Left ventricle myocardium inferior (tissue), 1 donor: ENCODE measurements at regions not wholly inside any gene's neighbourhood (a gene's known extent, or its start where the extent isn't known, plus 50 kb on each side); places are given as distances from the start of the nearest gene placed in this dataset.

ENCODE experiments used
- DNase-seq: peaks from one replicate; pipeline ENCODE4 v3.0.0-alpha.2; 2020
- H3K27ac ChIP-seq: fragments of 200-600 bp; replicated peaks from 2 replicates; pipeline ENCODE4 v1.8.0; 2021
- H3K27me3 ChIP-seq: fragments of 200-600 bp; 2 replicates; pipeline ENCODE4 v1.8.0; 2021; ENCODE audit warnings: low read depth
- H3K36me3 ChIP-seq: fragments of 200-600 bp; 2 replicates; pipeline ENCODE4 v1.8.0; 2021
- H3K4me1 ChIP-seq: fragments of 200-600 bp; 2 replicates; pipeline ENCODE4 v1.8.0; 2021
- H3K4me3 ChIP-seq: fragments of 200-600 bp; 2 replicates; pipeline ENCODE4 v1.8.0; 2021; ENCODE audit warnings: mild to moderate bottlenecking, moderate library complexity
- H3K9me3 ChIP-seq: fragments of 200-600 bp; replicated peaks from 2 replicates; pipeline ENCODE4 v1.8.0; 2021
- CTCF ChIP-seq: fragments of 200-600 bp; IDR thresholded peaks from 2 replicates; pipeline ENCODE4 v1.8.0; 2021; ENCODE audit warnings: antibody characterized with exemption, mild to moderate bottlenecking, borderline replicate concordance
- intact Hi-C: fragments of 100-400 bp; cut with micrococcal nuclease; formaldehyde crosslinking; loops from one replicate; pipeline ENCODE4 v1.11.0; 2022
- donor health status: DM: no; HTN: yes; CAD: no; lungs with severe emphysema.

- Histone ChIP-seq H3K4me1 (no peaks in the 10 kb centered on the region), H3K36me3 (no peaks in the 10 kb centered on the region), H3K9me3 (peaks cover 4% of the 10 kb centered on the region), H3K27me3 (peaks cover 12% of the 10 kb centered on the region), H3K27ac (no peak overlapping the region), H3K4me3 (no peak overlapping the region)
- TF ChIP-seq CTCF = no peak
- intact Hi-C loops = no loop called here
- no peak for DNase-seq
Measured at GRCh38 chr12:11539156-11539555, 110.3 kb upstream of the ETV6 start.

DNA sequence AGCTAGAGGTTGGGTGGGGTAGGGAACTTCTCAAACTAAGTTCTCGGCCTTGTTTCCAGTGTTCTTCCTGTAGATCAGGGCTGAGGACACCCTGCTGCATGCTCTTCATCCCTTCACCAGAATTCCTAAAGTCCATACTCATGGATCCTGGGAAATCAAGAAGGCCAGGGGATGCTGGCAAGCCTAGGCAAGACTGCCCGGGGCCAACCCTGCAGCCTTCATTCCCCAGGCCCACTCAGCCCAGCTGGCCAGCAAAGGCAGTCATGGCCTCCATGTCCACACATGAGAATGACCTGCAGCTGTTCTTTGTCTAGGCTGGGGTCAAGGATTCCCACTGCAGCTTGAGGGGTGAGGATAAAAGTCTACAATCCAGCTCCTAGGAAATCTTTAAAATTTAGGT lies 109.3 kb upstream of the ETV6 start:
- H3K4me3 ChIP-seq = no peak overlapping the region
- intact Hi-C loops = no loop called here
- H3K9me3 ChIP-seq = peaks cover 4% of the 10 kb centered on the region
- no peaks in the 10 kb centered on the region for H3K36me3 ChIP-seq
- TF ChIP-seq CTCF = no peak
- DNase-seq = no peak
- H3K27me3 ChIP-seq = peaks cover 12% of the 10 kb centered on the region
- no peak overlapping the region for H3K27ac ChIP-seq
- no peaks in the 10 kb centered on the region for H3K4me1 ChIP-seq

DNA sequence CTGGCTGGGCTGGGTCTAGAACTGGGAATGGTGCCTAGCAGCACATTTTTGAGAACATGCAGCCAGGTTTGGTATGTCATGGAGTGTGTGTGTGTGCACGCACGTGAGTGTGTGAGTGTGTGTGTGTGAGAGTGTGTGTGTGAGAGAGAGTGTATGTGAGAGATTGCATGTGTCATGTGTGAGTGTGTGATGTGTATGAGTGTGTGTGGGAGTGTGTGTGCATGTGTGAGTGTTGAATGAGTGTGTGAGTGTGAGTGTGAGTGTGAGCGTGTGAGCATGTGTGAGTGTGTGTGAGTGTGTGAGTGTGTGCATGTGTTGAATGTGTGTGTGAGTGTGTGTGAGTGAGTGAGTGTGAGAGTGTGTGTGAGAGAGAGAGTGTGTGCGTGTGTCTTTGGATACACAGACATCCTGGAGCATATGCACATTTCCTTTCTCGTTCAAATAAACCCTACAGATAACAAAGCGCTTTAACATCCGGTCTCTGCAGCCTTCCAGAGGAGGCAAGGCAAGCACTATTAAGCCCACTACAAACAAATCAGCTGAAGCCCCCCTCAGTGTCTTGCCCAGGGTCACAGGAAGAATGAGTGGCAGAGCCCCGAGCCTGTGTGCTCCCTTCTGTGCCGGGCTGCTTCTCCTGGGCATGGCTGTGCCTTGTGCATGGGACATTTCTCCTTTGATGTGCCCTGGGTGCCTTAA lies 108.7 kb upstream of the ETV6 start:
- DNase-seq = no peak
- intact Hi-C loops = no loop called here
- H3K36me3 ChIP-seq = no peaks in the 10 kb centered on the region
- no peak overlapping the region for H3K4me3 ChIP-seq
- H3K27me3 ChIP-seq = peaks cover 12% of the 10 kb centered on the region
- peaks cover 3% of the 10 kb centered on the region for H3K4me1 ChIP-seq
- H3K27ac ChIP-seq = no peak overlapping the region
- H3K9me3 ChIP-seq = peaks cover 4% of the 10 kb centered on the region
- no peak for TF ChIP-seq CTCF

DNA sequence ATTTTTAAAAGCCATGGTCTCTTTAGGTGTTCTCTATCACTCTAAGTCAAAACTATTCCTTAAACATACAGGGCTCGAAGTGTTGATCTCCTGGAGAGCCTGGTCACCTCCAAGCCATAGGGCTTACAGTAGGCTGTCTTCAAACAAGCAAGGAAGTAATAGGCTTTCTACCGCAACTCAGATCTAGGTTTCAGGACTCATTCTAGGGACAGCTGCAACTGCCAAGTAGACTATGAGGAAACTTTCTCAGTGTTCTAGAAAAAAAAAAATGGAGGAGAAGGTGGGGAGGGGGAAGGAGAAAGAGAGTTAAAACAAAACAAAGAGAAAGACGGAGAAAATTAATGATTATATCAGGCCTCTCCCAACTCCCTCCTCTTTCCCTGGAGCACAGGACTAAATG lies 106.9 kb upstream of the ETV6 start:
- no peak for DNase-seq
- Histone ChIP-seq H3K27me3 (peaks cover 10% of the 10 kb centered on the region), H3K9me3 (no peaks in the 10 kb centered on the region), H3K27ac (no peak overlapping the region), H3K36me3 (no peaks in the 10 kb centered on the region), H3K4me1 (peaks cover 11% of the 10 kb centered on the region), H3K4me3 (no peak overlapping the region)
- TF ChIP-seq CTCF = no peak
- intact Hi-C loops = no loop called here

DNA sequence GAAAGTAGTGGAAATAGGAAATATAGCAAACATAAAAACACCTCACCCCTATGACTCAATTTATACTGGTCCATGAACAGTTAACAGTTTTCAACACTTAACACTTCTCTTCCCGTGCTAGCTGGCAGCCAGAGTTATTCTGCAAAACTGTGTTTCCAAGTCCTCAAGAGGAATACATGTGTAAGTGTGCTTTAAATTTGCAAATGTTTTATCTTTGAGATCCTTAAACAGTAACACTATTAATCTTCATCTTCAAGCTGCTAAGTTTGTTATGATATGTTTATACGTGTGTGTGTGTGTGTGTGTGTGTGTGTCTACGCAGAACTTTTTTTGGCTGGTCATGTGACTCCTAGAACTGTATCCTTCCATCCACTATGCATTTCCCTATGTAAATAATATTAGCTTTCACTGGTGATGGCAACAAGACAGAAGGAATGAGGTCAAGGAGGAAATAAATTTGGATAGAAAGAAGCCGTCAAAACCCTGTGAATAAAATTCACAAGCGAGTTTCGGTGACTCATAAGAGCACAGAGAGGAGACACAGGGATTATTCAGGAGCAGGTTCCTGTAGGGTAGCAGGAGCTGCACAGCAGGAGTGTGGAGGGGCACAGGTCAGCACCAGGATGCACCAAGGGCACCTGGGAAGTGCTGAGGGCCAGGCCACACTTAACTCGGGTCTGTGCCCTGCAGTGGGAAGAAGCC lies 105.9 kb upstream of the ETV6 start:
- H3K27ac ChIP-seq = no peak overlapping the region
- no peaks in the 10 kb centered on the region for H3K27me3 ChIP-seq
- intact Hi-C loops = no loop called here
- H3K4me3 ChIP-seq = no peak overlapping the region
- DNase-seq = no peak
- H3K9me3 ChIP-seq = no peaks in the 10 kb centered on the region
- TF ChIP-seq CTCF = no peak
- no peaks in the 10 kb centered on the region for H3K36me3 ChIP-seq
- peaks cover 11% of the 10 kb centered on the region for H3K4me1 ChIP-seq
